Epidermal melanocyte (primary cell): ENCODE measurements at regions not wholly inside any gene's neighbourhood (a gene's known extent, or its start where the extent isn't known, plus 50 kb on each side); places are given as distances from the start of the nearest gene placed in this dataset.
"Not testable (repeated sequence)": the region's sequence is repeated elsewhere in the genome, so short reads cannot be mapped to it uniquely, and the experiment has no call there.

Source experiments
- DNase-seq: peaks from one replicate; pipeline ENCODE4 v3.0.0; 2011; ENCODE audit warnings: low spot score; ENCODE audit not compliant: insufficient read length

- DNase-seq, result no peak
These were observed 562.2 kb upstream of the PTBP2 start for GRCh38 chr1:96159379-96159778.

GRCh38 chr1:96164053-96164452 is 557.5 kb upstream of the PTBP2 start:
- no peak for DNase-seq

GRCh38 chr1:96178053-96178452 is 543.5 kb upstream of the PTBP2 start:
- DNase-seq, result no peak

GRCh38 chr1:96183485-96183884 is 538.1 kb upstream of the PTBP2 start:
- no peak for DNase-seq

DNA sequence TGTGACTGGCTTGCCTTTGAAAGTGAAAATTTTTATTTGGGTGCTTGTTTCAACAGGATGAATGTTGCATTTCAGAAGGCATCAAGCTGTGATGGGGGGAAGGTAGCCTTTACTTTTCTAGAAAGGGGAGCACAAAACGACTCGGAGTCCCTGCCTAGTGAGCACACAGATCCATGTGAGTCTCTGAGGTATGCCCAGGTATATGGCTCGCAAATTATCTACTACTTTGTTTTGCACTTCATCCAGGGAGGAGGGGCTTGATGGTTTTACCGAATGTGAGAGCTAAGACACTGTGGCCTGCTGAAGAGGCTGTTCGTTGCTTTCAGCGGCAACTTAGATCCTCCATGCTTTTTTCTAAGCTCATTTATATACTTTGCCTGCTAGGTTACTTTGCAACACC is 537.7 kb upstream of the PTBP2 start:
- DNase-seq, result no peak

DNA sequence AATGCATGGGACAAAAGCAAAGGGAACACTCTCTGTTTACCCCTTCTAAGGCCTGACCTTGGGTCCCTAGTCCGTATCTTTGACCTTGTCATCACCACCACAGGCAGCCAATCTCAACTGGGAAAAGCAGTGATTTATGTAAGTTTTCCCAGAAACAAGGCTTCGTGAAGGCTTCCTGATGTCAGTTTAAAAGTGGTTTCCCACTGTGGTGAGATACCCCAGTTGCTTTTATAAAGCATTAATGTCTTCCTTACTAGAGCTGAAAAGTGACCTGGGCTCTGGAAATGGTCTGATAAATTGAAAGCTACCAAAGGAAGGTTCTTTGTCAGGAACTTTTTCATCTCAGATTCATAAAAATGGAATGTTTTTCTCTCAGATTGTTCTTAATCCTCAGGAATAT is 536.4 kb upstream of the PTBP2 start:
- no peak for DNase-seq

DNA sequence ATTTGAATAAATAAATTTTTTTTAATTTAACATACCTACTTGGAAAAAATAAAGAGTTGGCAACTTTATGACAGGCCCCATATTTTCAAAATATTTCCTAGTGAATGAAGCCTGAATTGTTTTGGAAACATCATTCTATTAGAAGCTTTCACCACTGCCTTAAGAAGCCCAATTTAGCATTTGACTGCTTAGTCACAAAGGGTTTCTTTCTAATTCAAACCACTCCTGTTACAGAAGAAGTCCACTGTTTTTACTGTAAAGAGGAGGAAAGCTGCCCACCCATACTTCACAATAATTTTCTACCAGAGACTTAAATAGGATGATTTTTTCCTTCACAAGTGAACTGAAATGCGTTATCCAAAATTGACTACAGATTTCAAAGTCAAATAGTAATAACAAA is 534.6 kb upstream of the PTBP2 start:
- DNase-seq, result no peak

GRCh38 chr1:96191165-96191564 is 530.4 kb upstream of the PTBP2 start:
- no peak for DNase-seq

GRCh38 chr1:96206451-96206850 is 515.1 kb upstream of the PTBP2 start:
- no peak for DNase-seq

DNA sequence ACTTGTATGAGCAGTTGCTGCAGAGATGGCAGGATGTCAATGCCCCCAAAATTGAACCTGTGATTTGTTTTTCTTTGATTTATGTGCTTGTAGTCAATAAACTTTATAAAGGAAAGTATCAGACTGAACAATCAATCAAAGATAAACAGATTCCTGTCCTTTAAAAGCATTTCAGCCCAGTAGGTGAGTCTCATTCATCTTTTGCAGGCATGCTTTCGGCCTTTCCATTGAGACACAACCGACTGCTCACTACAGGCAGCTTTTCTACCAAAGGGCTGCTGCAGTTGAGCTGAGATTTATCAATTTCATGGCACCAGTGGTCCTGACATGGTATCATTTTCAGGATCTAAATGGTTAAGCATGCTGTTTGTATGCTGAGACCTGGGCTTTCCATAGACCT is 513.6 kb upstream of the PTBP2 start:
- no peak for DNase-seq

GRCh38 chr1:96208428-96208827 is 513.2 kb upstream of the PTBP2 start:
- no peak for DNase-seq

GRCh38 chr1:96210054-96210453 is 511.5 kb upstream of the PTBP2 start:
- no peak for DNase-seq

GRCh38 chr1:96211202-96211601 is 510.4 kb upstream of the PTBP2 start:
- no peak for DNase-seq

DNA sequence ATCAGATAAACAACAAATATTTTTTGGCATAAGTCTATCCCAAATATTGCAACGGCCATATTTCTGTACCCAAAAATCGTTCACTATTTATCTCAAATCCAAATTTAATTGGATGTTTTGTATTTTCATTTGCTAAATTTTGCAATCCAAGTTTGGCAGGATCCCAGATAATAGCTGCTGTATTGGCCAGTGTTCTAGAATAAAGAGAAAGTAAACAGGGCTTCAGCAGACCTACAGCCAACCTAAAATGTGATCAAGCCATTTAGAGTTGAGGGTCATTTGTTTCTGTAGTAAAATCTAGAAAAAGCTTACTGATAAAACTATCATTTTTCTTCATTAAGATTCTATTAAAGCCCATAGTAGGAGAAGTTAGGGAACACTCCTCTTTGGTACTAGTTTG is 506.6 kb upstream of the PTBP2 start:
- no peak for DNase-seq

DNA sequence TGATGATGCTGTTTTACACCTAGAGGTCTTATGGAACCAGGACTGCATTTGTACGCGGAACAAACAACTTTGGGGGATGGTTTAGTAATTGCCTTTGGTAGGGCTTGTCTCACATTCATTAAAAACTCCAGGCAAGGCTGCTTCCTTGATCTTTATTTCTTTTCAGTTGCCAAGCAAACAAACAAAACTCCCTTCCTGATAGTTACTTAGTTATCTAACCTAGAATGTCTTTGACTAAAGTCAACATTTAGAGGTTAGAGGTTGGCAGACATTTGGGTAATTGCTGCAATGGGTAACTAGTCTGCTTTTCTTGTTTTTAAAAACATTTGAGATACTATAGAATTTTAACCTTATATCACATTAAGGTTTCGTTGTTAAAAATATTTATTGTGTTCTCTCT is 500.9 kb upstream of the PTBP2 start:
- no peak for DNase-seq

GRCh38 chr1:96222701-96223100 is 498.9 kb upstream of the PTBP2 start:
- DNase-seq, result no peak

- not testable (repeated sequence) for DNase-seq
These were observed 497.4 kb upstream of the PTBP2 start for GRCh38 chr1:96224229-96224628.

DNA sequence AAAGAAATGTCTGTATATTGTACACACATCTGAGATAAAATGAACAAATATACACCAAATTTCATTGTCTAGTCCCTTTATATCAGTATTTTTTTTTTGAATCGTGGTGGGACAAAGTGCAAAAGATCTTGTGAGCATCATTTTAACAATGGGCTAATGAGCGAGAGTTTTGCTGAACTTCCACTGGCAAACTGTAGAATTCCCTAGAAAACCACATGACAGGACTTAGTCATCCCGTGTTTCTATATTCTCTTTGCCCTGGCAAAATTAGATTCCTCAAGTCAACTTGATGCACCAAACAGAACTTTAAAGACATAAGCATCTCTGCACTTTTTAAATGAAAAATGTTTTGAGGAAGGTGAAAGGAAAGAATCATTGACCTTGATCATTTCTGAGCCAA is 488.2 kb upstream of the PTBP2 start:
- DNase-seq, result no peak

- no peak for DNase-seq
These were observed 487.3 kb upstream of the PTBP2 start for GRCh38 chr1:96234299-96234698.

- DNase-seq, result peak; percentile 22
These were observed 485.3 kb upstream of the PTBP2 start for GRCh38 chr1:96236156-96236739.

GRCh38 chr1:96238426-96238825 is 483.2 kb upstream of the PTBP2 start:
- DNase-seq, result no peak

DNA sequence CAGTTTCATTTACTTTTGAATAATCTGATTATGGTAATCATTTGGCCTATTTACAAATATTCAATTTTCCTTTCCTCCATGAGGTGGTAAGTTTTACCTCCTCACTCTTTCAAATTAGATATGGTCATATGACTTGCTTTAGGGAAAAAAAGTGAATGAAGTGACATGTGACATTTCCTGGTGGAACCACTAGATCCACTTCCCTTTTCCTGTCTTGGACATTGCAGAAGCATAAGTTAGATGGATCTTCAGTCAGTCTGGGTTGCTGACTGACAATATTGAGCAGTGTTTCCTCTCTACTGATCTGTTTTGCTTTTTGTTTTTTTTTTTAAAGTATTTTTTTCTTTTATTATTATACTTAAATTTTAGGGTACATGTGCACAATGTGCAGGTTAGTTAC is 481.1 kb upstream of the PTBP2 start:
- no peak for DNase-seq

DNA sequence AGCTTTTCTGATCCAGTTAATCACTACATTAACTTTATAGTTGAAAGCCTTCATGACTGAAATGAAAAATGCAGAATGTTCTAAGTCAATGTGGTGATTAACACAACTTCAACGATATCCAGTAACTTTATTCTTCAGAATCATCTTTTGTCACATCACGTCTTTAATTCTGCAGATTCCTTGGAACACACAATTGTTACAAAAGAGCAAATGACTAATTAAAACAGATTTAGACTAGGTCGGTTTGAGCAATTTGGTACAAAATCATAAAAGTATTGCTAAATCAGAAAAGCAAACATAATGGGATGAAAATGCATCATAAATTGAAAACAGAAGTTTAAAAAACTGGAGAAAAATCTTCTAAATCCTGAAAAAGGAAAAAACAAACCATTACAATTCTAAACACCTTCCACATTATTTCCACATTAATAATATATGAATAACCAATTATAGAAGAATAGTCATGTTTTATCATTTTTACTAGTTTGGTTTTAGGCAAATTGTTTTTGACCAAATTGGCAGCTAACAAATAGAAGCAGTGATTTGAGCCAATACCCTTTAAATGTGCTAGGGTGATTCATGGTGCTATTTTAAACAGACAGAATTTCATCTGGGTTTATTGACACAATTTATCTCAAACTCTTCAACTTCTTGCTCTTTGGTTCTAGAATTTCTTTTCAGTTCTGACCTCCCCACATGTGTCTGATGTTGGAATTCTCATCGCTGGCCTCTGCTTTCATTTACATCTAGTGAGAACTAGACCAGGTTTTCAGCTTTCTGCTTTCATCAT is 468.1 kb upstream of the PTBP2 start:
- DNase-seq, result peak; percentile 22
